ENCODE measurements at regions not wholly inside any gene's neighbourhood (a gene's known extent, or its start where the extent isn't known, plus 50 kb on each side); places are given as distances from the start of the nearest gene placed in this dataset.

DNA sequence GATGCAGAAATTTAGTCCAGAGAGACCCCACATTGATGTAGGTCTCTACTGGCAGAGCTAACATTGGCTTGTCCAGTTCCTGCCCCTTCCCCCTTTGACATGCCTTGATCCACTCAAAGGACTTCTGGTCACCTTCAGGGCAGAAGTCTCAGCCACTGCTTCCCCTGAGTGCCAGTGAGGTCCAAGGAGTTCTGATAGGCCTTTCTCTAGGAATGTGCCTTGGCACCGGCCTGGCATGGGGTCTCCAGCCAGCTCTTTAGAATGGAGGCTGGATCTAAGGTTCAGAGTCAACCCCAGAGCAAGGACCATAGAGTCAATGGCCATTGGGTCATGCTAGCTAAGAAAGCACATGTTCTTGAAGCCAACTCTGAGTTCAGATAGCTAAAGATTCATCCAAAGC lies 88.6 kb upstream of the PJA1 start:
- Histone ChIP-seq H3K36me3 (ENCODE audit: low read depth) (no peaks in the 10 kb centered on the region), H2AFZ (no peak overlapping the region), H3K27ac (no peak overlapping the region), H3K4me1 (replicated peaks; ENCODE audit: insufficient read depth) (no peaks in the 10 kb centered on the region), H3K4me2 (no peak overlapping the region), H3F3A (ENCODE audit: insufficient read depth, low read depth) (no peaks in the 10 kb centered on the region), H4K20me1 (ENCODE audit: insufficient read depth) (no peaks in the 10 kb centered on the region), H3K27me3 (ENCODE audit: insufficient read depth, low read depth) (0 out of 2 replicates have a peak, but pooled peaks cover 4% of the 10 kb centered on the region), H3K4me3 (no peak overlapping the region), H3K9me2 (ENCODE audit: insufficient read depth) (no peaks in the 10 kb centered on the region), H3K79me2 (ENCODE audit: low read depth) (no peaks in the 10 kb centered on the region), H3K9me3 (ENCODE audit: insufficient read depth, low read depth) (no peaks in the 10 kb centered on the region)
- ChIA-PET CTCF (no interaction called here), POLR2A (ENCODE audit: unreplicated experiment) (no interaction called here)
- intact Hi-C loops (cut with micrococcal nuclease; ENCODE audit: unreplicated experiment): no loop called here
- no TSS peak for BruUV-seq (replicated peaks)
- no peak for TF ChIP-seq EZH2 (IDR thresholded peaks at IDR 0.05; ENCODE audit: low read depth)
- TF ChIP-seq, protein P1, sequence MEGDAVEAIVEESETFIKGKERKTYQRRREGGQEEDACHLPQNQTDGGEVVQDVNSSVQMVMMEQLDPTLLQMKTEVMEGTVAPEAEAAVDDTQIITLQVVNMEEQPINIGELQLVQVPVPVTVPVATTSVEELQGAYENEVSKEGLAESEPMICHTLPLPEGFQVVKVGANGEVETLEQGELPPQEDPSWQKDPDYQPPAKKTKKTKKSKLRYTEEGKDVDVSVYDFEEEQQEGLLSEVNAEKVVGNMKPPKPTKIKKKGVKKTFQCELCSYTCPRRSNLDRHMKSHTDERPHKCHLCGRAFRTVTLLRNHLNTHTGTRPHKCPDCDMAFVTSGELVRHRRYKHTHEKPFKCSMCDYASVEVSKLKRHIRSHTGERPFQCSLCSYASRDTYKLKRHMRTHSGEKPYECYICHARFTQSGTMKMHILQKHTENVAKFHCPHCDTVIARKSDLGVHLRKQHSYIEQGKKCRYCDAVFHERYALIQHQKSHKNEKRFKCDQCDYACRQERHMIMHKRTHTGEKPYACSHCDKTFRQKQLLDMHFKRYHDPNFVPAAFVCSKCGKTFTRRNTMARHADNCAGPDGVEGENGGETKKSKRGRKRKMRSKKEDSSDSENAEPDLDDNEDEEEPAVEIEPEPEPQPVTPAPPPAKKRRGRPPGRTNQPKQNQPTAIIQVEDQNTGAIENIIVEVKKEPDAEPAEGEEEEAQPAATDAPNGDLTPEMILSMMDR (conservative IDR thresholded peaks at IDR 0.05): no peak
- no peak for DNase-seq

DNA sequence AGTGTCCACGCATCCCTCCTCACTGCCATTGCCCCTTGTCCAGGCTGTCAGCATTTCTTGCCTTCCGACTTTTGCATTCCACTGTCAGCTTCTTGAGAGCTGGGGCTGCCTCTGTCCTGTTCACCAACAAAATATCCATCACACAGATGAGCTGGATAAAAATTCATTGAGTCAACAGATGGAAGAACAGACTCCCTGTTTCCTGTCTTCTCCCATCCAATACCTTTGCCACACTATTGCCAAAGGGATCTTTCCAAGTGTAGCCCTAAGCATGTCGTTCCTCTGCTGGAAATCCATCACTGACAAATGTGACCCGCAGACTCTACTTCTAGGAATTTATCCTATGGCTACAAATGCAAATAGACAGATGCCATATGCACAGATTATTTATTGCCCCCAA lies 78.0 kb upstream of the PJA1 start:
- Histone ChIP-seq H3K9me3 (ENCODE audit: insufficient read depth, low read depth) (no peaks in the 10 kb centered on the region), H3K9me2 (ENCODE audit: insufficient read depth) (no peaks in the 10 kb centered on the region), H3K27ac (no peak overlapping the region), H3K36me3 (ENCODE audit: low read depth) (no peaks in the 10 kb centered on the region), H4K20me1 (ENCODE audit: insufficient read depth) (no peaks in the 10 kb centered on the region), H3K79me2 (ENCODE audit: low read depth) (no peaks in the 10 kb centered on the region), H3F3A (ENCODE audit: insufficient read depth, low read depth) (no peaks in the 10 kb centered on the region), H3K4me1 (replicated peaks; ENCODE audit: insufficient read depth) (no peaks in the 10 kb centered on the region), H2AFZ (no peak overlapping the region), H3K27me3 (ENCODE audit: insufficient read depth, low read depth) (peaks cover 60% of the 10 kb centered on the region), H3K4me2 (no peak overlapping the region), H3K4me3 (no peak overlapping the region)
- intact Hi-C loops (cut with micrococcal nuclease; ENCODE audit: unreplicated experiment): no loop called here
- no TSS peak for BruUV-seq (replicated peaks)
- ChIA-PET CTCF (no interaction called here), POLR2A (ENCODE audit: unreplicated experiment) (no interaction called here)
- TF ChIP-seq EZH2 (IDR thresholded peaks at IDR 0.05; ENCODE audit: low read depth): no peak
- TF ChIP-seq, protein P1 (conservative IDR thresholded peaks at IDR 0.05): no peak
- no peak for DNase-seq

DNA sequence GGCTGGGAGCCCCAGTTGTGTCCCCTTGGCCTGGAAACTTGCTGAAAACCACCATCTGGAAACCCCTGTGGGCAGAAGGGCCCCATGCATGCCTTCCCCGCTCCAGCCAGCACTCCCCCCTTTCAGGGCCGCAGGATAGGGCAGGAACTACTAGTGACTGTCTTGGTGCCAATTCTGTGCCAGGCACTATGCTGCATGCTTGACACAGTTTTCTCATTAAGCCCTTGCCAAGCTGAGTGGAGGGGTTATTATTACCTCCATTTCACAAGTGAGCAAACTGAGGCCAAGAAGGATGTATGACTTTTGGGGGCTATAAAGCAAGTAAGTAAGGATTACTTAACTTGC lies 73.6 kb upstream of the PJA1 start:
- Histone ChIP-seq H3K4me3 (no peak overlapping the region), H3K4me2 (no peak overlapping the region), H3K4me1 (replicated peaks; ENCODE audit: insufficient read depth) (no peaks in the 10 kb centered on the region), H3F3A (ENCODE audit: insufficient read depth, low read depth) (no peaks in the 10 kb centered on the region), H3K27ac (no peak overlapping the region), H2AFZ (no peak overlapping the region), H4K20me1 (ENCODE audit: insufficient read depth) (no peaks in the 10 kb centered on the region), H3K79me2 (ENCODE audit: low read depth) (no peaks in the 10 kb centered on the region), H3K9me2 (ENCODE audit: insufficient read depth) (no peaks in the 10 kb centered on the region), H3K36me3 (ENCODE audit: low read depth) (no peaks in the 10 kb centered on the region), H3K27me3 (ENCODE audit: insufficient read depth, low read depth) (peaks cover 21% of the 10 kb centered on the region), H3K9me3 (ENCODE audit: insufficient read depth, low read depth) (no peaks in the 10 kb centered on the region)
- ChIA-PET POLR2A (ENCODE audit: unreplicated experiment) (no interaction called here), CTCF (no interaction called here)
- TF ChIP-seq, protein P1 (conservative IDR thresholded peaks at IDR 0.05): no peak
- no peak for TF ChIP-seq EZH2 (IDR thresholded peaks at IDR 0.05; ENCODE audit: low read depth)
- intact Hi-C loops (cut with micrococcal nuclease; ENCODE audit: unreplicated experiment): no loop called here
- no TSS peak for BruUV-seq (replicated peaks)
- DNase-seq: no peak

Data from PC-9 (cell line).